GM12875 (cell line): ENCODE measurements at regions not wholly inside any gene's neighbourhood (a gene's known extent, or its start where the extent isn't known, plus 50 kb on each side); places are given as distances from the start of the nearest gene placed in this dataset.
"Not testable (repeated sequence)": the region's sequence is repeated elsewhere in the genome, so short reads cannot be mapped to it uniquely, and the experiment has no call there.

Source experiments
- H3K4me3 ChIP-seq: one replicate; pipeline ENCODE4 v1.5.1; 2011; ENCODE audit warnings: low read depth, low read length, control low read depth
- TF ChIP-seq, protein P1 (sequence below): IDR thresholded peaks from 2 replicates; pipeline ENCODE4 v1.5.1; 2011; ENCODE audit warnings: low read depth, mild to moderate bottlenecking, control low read depth, inconsistent platforms, low read length, moderate library complexity, borderline replicate concordance; ENCODE audit not compliant: insufficient read depth

DNA sequence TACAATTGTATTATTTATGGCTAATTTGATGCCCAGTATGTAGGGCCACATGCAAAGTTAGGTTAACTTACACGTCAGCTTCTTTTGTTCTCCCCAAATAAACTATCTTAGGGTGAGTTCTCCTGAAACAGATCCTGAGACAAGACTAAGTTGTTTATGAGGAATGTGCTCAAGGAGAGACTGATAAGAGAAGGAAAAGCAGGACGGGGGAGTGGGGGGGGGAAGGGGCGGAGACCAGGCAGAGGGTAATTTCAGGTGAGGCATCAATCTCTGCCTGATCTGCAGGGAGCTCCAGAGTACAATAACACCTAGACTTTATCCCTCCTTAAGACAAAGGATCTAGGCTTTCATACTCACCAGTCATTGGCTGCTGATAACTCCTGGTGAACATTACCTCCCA, 220.6 kb upstream of the BTBD3 start:
- TF ChIP-seq, protein P1, sequence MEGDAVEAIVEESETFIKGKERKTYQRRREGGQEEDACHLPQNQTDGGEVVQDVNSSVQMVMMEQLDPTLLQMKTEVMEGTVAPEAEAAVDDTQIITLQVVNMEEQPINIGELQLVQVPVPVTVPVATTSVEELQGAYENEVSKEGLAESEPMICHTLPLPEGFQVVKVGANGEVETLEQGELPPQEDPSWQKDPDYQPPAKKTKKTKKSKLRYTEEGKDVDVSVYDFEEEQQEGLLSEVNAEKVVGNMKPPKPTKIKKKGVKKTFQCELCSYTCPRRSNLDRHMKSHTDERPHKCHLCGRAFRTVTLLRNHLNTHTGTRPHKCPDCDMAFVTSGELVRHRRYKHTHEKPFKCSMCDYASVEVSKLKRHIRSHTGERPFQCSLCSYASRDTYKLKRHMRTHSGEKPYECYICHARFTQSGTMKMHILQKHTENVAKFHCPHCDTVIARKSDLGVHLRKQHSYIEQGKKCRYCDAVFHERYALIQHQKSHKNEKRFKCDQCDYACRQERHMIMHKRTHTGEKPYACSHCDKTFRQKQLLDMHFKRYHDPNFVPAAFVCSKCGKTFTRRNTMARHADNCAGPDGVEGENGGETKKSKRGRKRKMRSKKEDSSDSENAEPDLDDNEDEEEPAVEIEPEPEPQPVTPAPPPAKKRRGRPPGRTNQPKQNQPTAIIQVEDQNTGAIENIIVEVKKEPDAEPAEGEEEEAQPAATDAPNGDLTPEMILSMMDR, result no peak
- no peak overlapping the region for H3K4me3 ChIP-seq

DNA sequence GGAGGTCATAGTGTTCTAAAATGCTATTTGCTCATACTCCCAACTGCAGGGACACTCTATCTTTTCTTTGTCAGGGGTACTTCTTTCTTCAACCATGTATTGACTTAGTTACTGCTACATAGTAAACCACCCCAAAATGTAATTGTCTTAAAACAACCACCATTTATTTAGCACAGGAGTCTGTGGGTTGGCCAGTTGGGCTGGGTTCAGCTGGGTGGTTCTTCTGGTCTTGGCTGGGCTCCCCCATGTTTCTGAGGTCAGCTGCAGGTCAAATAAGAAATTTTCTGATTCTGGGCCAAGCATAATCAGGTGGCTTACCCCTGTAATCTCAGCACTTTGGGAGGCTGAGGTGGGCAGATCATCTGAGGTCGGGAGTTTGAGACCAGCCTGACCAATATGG, 220.0 kb upstream of the BTBD3 start:
- TF ChIP-seq, protein P1, result no peak
- H3K4me3 ChIP-seq, result no peak overlapping the region

DNA sequence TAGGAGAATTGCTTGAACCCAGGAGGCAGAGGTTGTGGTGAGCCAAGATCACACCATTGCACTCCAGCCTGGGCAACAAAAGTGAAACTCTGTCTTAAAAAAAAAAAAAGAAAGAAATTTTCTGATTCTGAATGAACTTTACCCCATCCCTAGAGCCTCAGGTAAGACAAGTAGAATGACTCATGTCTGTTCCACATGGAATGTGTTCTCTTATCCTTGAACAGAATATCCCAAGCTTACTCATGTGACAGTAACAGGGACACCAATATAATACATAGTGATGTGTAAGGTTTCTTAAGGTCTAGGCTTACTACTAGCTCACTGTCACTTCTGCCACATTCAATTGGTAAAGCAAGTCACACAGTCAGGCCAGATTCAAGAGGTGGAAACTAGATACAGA, 219.6 kb upstream of the BTBD3 start:
- no peak overlapping the region for H3K4me3 ChIP-seq
- TF ChIP-seq, protein P1, result no peak

DNA sequence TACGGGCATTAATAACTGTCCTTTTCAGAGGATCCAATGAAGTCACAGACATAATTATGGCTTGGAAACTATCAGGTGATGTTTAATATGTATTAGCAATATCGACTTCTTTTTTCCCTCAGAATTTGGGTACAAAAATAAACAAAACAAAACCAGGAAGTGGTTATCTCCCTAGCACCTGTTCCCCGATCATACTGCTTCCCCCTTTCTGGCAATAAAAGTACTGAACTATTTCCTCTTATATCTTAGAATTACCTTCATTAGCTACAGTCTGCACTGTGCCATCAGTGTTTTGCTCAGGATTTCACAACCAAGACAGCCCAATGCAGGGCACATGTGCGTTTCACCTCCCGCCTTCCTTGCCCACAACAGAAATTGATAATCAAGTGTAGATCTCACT, 216.9 kb upstream of the BTBD3 start:
- no peak overlapping the region for H3K4me3 ChIP-seq
- TF ChIP-seq, protein P1, result no peak

DNA sequence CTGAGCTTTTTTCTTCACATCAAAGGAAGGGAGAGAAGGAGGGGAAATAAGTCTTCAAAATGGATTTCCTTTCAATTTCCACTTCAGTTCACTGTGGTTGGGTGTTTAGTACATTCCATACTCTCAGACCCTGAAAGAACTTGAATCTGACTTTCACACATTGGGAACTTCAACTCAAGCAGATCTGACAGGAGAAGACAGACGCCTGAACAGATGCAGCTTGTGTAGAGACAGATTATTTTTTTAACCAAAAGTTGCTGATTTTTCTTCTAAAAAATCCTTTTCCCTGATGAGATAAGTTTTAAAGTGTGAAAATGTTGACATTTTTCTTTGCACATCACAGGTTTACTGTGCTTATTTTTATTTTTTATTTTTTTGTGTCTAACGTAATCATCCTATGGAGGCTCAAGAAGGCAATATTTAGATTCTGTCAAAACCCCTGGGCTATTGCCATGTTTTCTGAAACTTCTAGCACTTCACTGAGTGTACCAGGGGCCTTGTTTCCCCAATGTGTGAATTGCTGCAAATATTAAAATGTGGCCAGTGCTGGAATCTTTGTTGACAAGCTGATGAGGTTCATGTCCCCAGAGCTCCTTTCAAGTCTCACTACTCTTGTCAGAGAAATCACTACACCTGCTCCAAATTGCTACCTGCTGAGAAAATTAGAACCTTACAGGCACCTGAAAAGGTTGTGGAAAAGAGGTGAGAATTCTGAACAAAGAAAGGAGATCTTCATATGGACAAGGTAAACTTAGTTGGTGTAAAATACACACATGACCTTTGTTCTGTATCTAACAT, 214.8 kb upstream of the BTBD3 start:
- TF ChIP-seq, protein P1, result no peak
- H3K4me3 ChIP-seq, result no peak overlapping the region

DNA sequence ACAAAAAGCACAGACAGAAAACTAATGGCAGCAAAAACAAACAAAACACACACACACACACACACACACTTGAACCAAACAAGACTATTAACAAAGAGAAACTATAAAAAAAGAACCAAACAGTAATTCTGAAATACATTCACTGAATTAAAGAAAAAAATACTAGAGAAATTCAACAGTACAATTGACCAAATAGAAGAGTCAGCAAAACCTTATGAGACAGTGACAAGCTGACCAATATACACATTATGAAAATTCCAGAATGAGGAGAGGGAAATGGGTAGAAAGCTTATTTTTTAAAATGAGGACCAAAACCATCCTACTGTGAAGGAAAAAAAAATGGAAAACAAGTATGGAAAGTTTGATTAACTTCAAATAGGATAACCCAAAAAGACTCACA, 212.2 kb upstream of the BTBD3 start:
- H3K4me3 ChIP-seq, result no peak overlapping the region
- TF ChIP-seq, protein P1, result no peak

DNA sequence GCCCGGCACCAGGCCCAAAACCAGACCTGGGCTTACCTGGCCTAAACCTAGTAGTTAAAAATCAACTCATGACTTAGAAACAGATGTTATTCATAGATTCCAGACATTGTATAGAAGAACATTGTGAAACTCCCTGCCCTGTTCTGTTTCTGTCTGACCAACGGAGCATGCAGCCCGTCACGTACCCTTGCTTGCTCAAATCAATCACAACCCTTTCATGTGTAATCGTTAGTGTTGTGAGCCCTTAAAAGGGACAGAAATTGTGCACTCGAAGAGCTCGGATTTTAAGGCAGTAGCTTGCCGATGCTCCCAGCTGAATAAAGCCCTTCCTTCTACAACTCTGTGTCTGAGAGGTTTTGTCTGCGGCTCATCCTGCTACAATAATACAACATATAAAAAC, 209.5 kb upstream of the BTBD3 start:
- H3K4me3 ChIP-seq, result not testable (repeated sequence)
